HepG2 (cell line): ENCODE measurements at regions not wholly inside any gene's neighbourhood (a gene's known extent, or its start where the extent isn't known, plus 50 kb on each side); places are given as distances from the start of the nearest gene placed in this dataset.

ENCODE experiments used
- ATAC-seq: fragments of 200-7000 bp; cut with Tn5 transposase; 3 replicates; pipeline ENCODE4 v1.9.1; 2020; ENCODE audit warnings: mild to moderate bottlenecking, moderate library complexity
- BruUV-seq: library from RNA; stranded (reverse); fragments of 400-500 nt; replicated peaks from 2 replicates; lab custom pipeline; 2021; lab: Mats Ljungman, UMichigan
- CTCF ChIA-PET: fragments of 300-600 bp; formaldehyde crosslinking; extraction: SDS; loops from one replicate; lab custom pipeline; 2021; ENCODE audit warnings: low total read pairs, inconsistent platforms, low intra/inter-chr PET ratio; lab: Yijun Ruan, JAX
- POLR2A ChIA-PET: fragments of 350-600 bp; sonication (Branson Sonifier 250); formaldehyde crosslinking; loops from one replicate; lab custom pipeline; 2020; ENCODE audit warnings: antibody characterized with exemption, inconsistent platforms; lab: Yijun Ruan, JAX
- DNase-seq: peaks from one replicate; pipeline ENCODE4 v3.0.0-alpha.2; 2015; ENCODE audit warnings: low spot score
- FAIRE-seq: peaks from 3 replicates; lab custom pipeline; 2011; peaks lifted over from hg19 to GRCh38; lab: Jason Lieb, UNC
- H2AFZ ChIP-seq: one replicate; pipeline ENCODE4 v1.6.1; 2011; ENCODE audit warnings: low read length, inconsistent platforms
- H3K27ac ChIP-seq: fragments of 300-600 bp; 3 replicates; pipeline ENCODE4 v1.8.0; 2011; ENCODE audit warnings: mixed run types, mild to moderate bottlenecking, mixed read lengths, low read length, inconsistent platforms; ENCODE audit not compliant: insufficient read depth; ENCODE audit errors: extremely low read length
- H3K27me3 ChIP-seq, 2 experiments: fragments of 200-600 bp in 1 of 2; 2 replicates in 1 of 2; 3 replicates in 1 of 2; pipeline versions ENCODE4 v1.6.0 to v1.8.0; 2011; ENCODE audit warnings: low read length in 2 of 2, mild to moderate bottlenecking in 2 of 2, moderate library complexity in 2 of 2, inconsistent platforms in 1 of 2; ENCODE audit not compliant: insufficient read depth in 2 of 2, control insufficient read depth in 1 of 2
- H3K36me3 ChIP-seq, 2 experiments: fragments of 200-600 bp in 1 of 2; replicated peaks in 1 of 2; 2 replicates in 1 of 2; 3 replicates in 1 of 2; pipeline versions ENCODE4 v1.5.1 to v1.8.0; 2011; ENCODE audit warnings: low read length in 2 of 2, inconsistent platforms in 1 of 2; ENCODE audit not compliant: insufficient read depth in 2 of 2, control insufficient read depth in 1 of 2
- H3K4me1 ChIP-seq: 2 replicates; pipeline ENCODE4 v1.5.1; 2012; ENCODE audit warnings: low read length, inconsistent platforms; ENCODE audit not compliant: insufficient read depth
- H3K4me2 ChIP-seq: 2 replicates; pipeline ENCODE4 v1.6.0; 2011; ENCODE audit warnings: low read depth, low read length, inconsistent platforms
- H3K4me3 ChIP-seq, 3 experiments: fragments of 200-600 bp in 1 of 3; sonication (generic), shearing (Covaris generic) in 1 of 3; replicated peaks in 1 of 3; 2 replicates each; pipeline ENCODE4 v1.5.1; 2011 to 2016; ENCODE audit warnings: low read length in 3 of 3, inconsistent platforms in 2 of 3, low read depth in 2 of 3, mild to moderate bottlenecking in 2 of 3, control low read depth in 1 of 3, mixed read lengths in 1 of 3; ENCODE audit not compliant: insufficient read depth in 1 of 3
- H3K79me2 ChIP-seq: one replicate; pipeline ENCODE4 v1.6.1; 2011; ENCODE audit warnings: low read length, inconsistent platforms; ENCODE audit not compliant: insufficient read depth
- H3K9ac ChIP-seq: 2 replicates; pipeline ENCODE4 v1.6.0; 2011; ENCODE audit warnings: mild to moderate bottlenecking, low read depth, low read length, inconsistent platforms; ENCODE audit not compliant: insufficient read depth
- H3K9me3 ChIP-seq: 2 replicates; pipeline ENCODE4 v1.5.1; 2012; ENCODE audit warnings: mild to moderate bottlenecking, low read length
- H4K20me1 ChIP-seq: 2 replicates; pipeline ENCODE4 v1.6.0; 2011; ENCODE audit warnings: inconsistent platforms, mild to moderate bottlenecking, low read length, moderate library complexity; ENCODE audit not compliant: insufficient read depth
- FOXJ3 ChIP-seq: sonication (generic); formaldehyde crosslinking; IDR thresholded peaks from 2 replicates; pipeline ENCODE4 v1.4.0; 2020; ENCODE audit warnings: missing genetic modification reagents, mild to moderate bottlenecking, borderline replicate concordance
- HDAC6 ChIP-seq: fragments of 200-600 bp; sonication (generic); IDR thresholded peaks from 2 replicates; pipeline ENCODE4 v1.7.0; 2017; ENCODE audit warnings: mild to moderate bottlenecking, antibody characterized with exemption, low read length, low read depth
- IKZF5 ChIP-seq: IDR thresholded peaks from 2 replicates; pipeline ENCODE4 v1.6.1; 2018; ENCODE audit warnings: missing genetic modification reagents, mild to moderate bottlenecking, missing compliant biosample characterization
- PHF20 ChIP-seq: sonication (generic); formaldehyde crosslinking; IDR thresholded peaks from 2 replicates; pipeline ENCODE4 v1.5.0; 2020; ENCODE audit warnings: mild to moderate bottlenecking, missing genetic modification reagents
- RFX1 ChIP-seq: fragments of 450-650 bp; IDR thresholded peaks from 2 replicates; pipeline ENCODE4 v1.6.1; 2017
- U2AF2 ChIP-seq: fragments of 200-400 bp; formaldehyde crosslinking; IDR thresholded peaks from 2 replicates; pipeline ENCODE4 v1.6.1; 2017; ENCODE audit warnings: low read depth, mild to moderate bottlenecking, low read length
- UBTF ChIP-seq: sonication (generic); formaldehyde crosslinking; IDR thresholded peaks from 2 replicates; pipeline ENCODE4 v1.4.0; 2020; ENCODE audit warnings: mild to moderate bottlenecking, missing genetic modification reagents
- ZNF138 ChIP-seq: sonication (generic); formaldehyde crosslinking; IDR thresholded peaks from 2 replicates; pipeline ENCODE4 v1.5.0; 2020; ENCODE audit warnings: mild to moderate bottlenecking, low read depth, missing genetic modification reagents
- ZNF275 ChIP-seq: sonication (generic); formaldehyde crosslinking; IDR thresholded peaks from 2 replicates; pipeline ENCODE4 v1.8.0; 2022; ENCODE audit warnings: missing genetic modification reagents, mild to moderate bottlenecking, inconsistent platforms, borderline replicate concordance
- ZNF577 ChIP-seq: sonication (generic); formaldehyde crosslinking; IDR thresholded peaks from 2 replicates; pipeline ENCODE4 v1.4.0; 2020; ENCODE audit warnings: mild to moderate bottlenecking, low read depth, missing genetic modification reagents, borderline replicate concordance
- ZNF841 ChIP-seq: sonication (generic); formaldehyde crosslinking; IDR thresholded peaks from 2 replicates; pipeline ENCODE4 v1.8.1; 2023; ENCODE audit warnings: missing genetic modification reagents, borderline replicate concordance
- WGBS: methylation state at CpG from one replicate; pipeline ENCODE4 v1.1.6; 2017; ENCODE audit warnings: low lambda C conversion rate; 5-methylcytosine and 5-hydroxymethylcytosine counted together
- in situ Hi-C: cut with HindIII; loops from 2 replicates; pipeline ENCODE4 v1.10.0; 2017; ENCODE audit warnings: low pct_unique_long_range_greater_than_20kb; ENCODE audit not compliant: extremely low pct_ligation_motif_present
- intact Hi-C: fragments of 100-400 bp; cut with micrococcal nuclease; formaldehyde crosslinking; loops from one replicate; pipeline ENCODE4 v1.10.0; 2022; ENCODE audit not compliant: unreplicated experiment
- TF ChIP-seq, protein P1 (sequence below): sonication (generic); formaldehyde crosslinking; IDR thresholded peaks from 2 replicates; pipeline ENCODE4 v1.4.0; 2020; ENCODE audit warnings: missing genetic modification reagents

DNA sequence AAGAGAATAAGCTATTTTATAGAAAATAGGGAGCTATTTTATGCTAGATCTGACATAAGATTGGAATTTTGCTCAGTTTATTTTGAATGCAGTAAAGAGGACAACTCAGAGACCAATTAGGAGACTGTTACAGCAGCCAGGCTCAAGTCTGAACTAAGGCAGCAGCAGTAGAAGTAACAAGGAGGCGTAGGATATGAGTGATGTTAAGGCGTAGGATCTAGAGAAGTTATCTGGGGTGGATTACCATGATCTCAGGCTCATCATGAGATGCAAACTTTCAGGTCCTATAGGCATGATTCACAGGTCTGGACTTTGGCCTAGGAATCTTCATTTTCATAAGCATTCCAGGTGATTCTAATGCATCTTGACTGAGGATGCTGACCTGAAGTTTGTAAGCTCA is 108.9 kb upstream of the BLID start (continued):
- TF ChIP-seq ZNF275, result no peak
- TF ChIP-seq PHF20 (CRISPR knock-in tag), result no peak
- TF ChIP-seq RFX1, result no peak
- no peak for TF ChIP-seq ZNF841 (CRISPR knock-in tag)
- TF ChIP-seq ZNF138, result no peak
- TF ChIP-seq IKZF5 (CRISPR knock-in tag), result no peak
- TF ChIP-seq, protein P1, sequence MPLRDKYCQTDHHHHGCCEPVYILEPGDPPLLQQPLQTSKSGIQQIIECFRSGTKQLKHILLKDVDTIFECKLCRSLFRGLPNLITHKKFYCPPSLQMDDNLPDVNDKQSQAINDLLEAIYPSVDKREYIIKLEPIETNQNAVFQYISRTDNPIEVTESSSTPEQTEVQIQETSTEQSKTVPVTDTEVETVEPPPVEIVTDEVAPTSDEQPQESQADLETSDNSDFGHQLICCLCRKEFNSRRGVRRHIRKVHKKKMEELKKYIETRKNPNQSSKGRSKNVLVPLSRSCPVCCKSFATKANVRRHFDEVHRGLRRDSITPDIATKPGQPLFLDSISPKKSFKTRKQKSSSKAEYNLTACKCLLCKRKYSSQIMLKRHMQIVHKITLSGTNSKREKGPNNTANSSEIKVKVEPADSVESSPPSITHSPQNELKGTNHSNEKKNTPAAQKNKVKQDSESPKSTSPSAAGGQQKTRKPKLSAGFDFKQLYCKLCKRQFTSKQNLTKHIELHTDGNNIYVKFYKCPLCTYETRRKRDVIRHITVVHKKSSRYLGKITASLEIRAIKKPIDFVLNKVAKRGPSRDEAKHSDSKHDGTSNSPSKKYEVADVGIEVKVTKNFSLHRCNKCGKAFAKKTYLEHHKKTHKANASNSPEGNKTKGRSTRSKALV, result no peak

DNA sequence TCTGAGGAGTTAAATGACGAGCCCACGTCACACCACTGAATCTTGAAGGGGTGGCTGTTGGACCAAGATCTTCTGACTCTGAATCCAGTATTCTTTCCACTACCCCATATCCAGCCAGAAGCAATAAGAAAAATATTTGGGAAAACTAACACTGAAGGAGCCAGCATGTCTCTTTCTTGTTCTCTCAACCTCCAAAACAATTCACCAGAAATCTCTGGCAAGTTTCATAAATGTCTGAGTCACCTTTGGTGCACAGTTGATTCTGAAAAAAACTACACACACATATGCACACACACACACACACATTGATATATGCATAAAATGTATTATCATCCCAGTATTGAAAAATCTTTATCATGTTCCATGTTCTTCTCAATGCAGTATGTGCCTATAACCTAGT is 104.3 kb upstream of the BLID start:
- ATAC-seq, result no peak
- CTCF ChIA-PET, result no interaction called here
- intact Hi-C loops, result no loop called here
- TF ChIP-seq FOXJ3 (CRISPR knock-in tag), result no peak
- TF ChIP-seq U2AF2, result no peak
- TF ChIP-seq HDAC6, result no peak
- TF ChIP-seq ZNF577 (CRISPR knock-in tag), result no peak
- TF ChIP-seq UBTF (CRISPR knock-in tag), result no peak

More for the DNA sequence above, 104.3 kb upstream of the BLID start:
- no peaks in the 10 kb centered on the region for H3K79me2 ChIP-seq
- H3K27ac ChIP-seq, result no peak overlapping the region
- H3K9ac ChIP-seq, result no peak overlapping the region
- no peak overlapping the region for H3K4me3 ChIP-seq
- H3K27me3 ChIP-seq, result no peaks in the 10 kb centered on the region; a peak in 1 of 5 replicates
- no peak overlapping the region for H3K4me2 ChIP-seq
- FAIRE-seq (no peak), DNase-seq (no peak)
- in situ Hi-C loops, result no loop called here
- no peaks in the 10 kb centered on the region for H3K36me3 ChIP-seq
- BruUV-seq, result no TSS peak
- 53% methylated on average over 2 of the region's 2 CpGs for WGBS
- H4K20me1 ChIP-seq, result no peaks in the 10 kb centered on the region
- no peak overlapping the region for H2AFZ ChIP-seq
- H3K9me3 ChIP-seq, result no peaks in the 10 kb centered on the region
- POLR2A ChIA-PET, result no interaction called here
- no peaks in the 10 kb centered on the region for H3K4me1 ChIP-seq
